Mammary epithelial cell (primary cell): ENCODE measurements at regions not wholly inside any gene's neighbourhood (a gene's known extent, or its start where the extent isn't known, plus 50 kb on each side); places are given as distances from the start of the nearest gene placed in this dataset.

Experiments used
- EZH2 ChIP-seq: IDR thresholded peaks from 2 replicates; pipeline ENCODE4 v1.6.1; 2012; ENCODE audit warnings: low read length, inconsistent platforms, borderline replicate concordance
- TF ChIP-seq, protein P1 (sequence below), 2 donors: IDR thresholded peaks in 1 of 2; conservative IDR thresholded peaks in 1 of 2; 2 replicates each; pipeline ENCODE4 v1.5.1; 2011 to 2012; ENCODE audit warnings: inconsistent platforms in 2 of 2, low read length in 2 of 2, mild to moderate bottlenecking in 2 of 2, control low read depth in 1 of 2, low read depth in 1 of 2; ENCODE audit not compliant: insufficient read depth in 1 of 2; ENCODE audit errors: extremely low read depth in 1 of 2

- TF ChIP-seq, protein P1, sequence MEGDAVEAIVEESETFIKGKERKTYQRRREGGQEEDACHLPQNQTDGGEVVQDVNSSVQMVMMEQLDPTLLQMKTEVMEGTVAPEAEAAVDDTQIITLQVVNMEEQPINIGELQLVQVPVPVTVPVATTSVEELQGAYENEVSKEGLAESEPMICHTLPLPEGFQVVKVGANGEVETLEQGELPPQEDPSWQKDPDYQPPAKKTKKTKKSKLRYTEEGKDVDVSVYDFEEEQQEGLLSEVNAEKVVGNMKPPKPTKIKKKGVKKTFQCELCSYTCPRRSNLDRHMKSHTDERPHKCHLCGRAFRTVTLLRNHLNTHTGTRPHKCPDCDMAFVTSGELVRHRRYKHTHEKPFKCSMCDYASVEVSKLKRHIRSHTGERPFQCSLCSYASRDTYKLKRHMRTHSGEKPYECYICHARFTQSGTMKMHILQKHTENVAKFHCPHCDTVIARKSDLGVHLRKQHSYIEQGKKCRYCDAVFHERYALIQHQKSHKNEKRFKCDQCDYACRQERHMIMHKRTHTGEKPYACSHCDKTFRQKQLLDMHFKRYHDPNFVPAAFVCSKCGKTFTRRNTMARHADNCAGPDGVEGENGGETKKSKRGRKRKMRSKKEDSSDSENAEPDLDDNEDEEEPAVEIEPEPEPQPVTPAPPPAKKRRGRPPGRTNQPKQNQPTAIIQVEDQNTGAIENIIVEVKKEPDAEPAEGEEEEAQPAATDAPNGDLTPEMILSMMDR (conservative IDR thresholded peaks at IDR 0.05 in 1 of 2, IDR thresholded peaks at IDR 0.05 in 1 of 2; ENCODE audit: extremely low read depth in 1 of 2, insufficient read depth in 1 of 2, low read depth in 1 of 2, low read length in 2 of 2): no peak
- TF ChIP-seq EZH2: no peak
Measured at GRCh38 chr1:177487481-177487880, 316.7 kb downstream of the BRINP2 start.
